SK-N-SH treated with all-trans-retinoic acid at 6 μM for 48 hours (cell line): ENCODE measurements at regions not wholly inside any gene's neighbourhood (a gene's known extent, or its start where the extent isn't known, plus 50 kb on each side); places are given as distances from the start of the nearest gene placed in this dataset.
A peak's percentile ranks its signal among the peaks of the same experiment; 100 is the strongest.

Experiments
- ATAC-seq: fragments of 200-7000 bp; cut with Tn5 transposase; 3 replicates; pipeline ENCODE4 v1.9.1; 2020; ENCODE audit warnings: mild to moderate bottlenecking, moderate library complexity
- ARNTL ChIP-seq: fragments of 450-650 bp; formaldehyde crosslinking; IDR thresholded peaks from 2 replicates; pipeline ENCODE4 v1.5.0; 2020; ENCODE audit warnings: low read depth, mild to moderate bottlenecking, moderate library complexity, borderline replicate concordance
- BACH2 ChIP-seq: fragments of 250-450 bp; sonication (Bioruptor Pico); IDR thresholded peaks from 2 replicates; pipeline ENCODE4 v1.9.0; 2021; ENCODE audit warnings: mild to moderate bottlenecking, borderline replicate concordance
- CREB5 ChIP-seq: fragments of 250-450 bp; sonication (Bioruptor Pico); IDR thresholded peaks from 2 replicates; pipeline ENCODE4 v1.5.1; 2020; ENCODE audit warnings: low read depth, mild to moderate bottlenecking, moderate library complexity
- CSDC2 ChIP-seq: fragments of 250-450 bp; sonication (Bioruptor Pico); IDR thresholded peaks from 2 replicates; pipeline ENCODE4 v1.5.0; 2020; ENCODE audit warnings: mild to moderate bottlenecking, moderate library complexity
- CSRNP3 ChIP-seq: fragments of 250-450 bp; sonication (Bioruptor Pico); IDR thresholded peaks from 2 replicates; pipeline ENCODE4 v1.5.1; 2021; ENCODE audit warnings: mild to moderate bottlenecking, moderate library complexity
- ESRRG ChIP-seq: fragments of 250-450 bp; sonication (Bioruptor Pico); IDR thresholded peaks from 2 replicates; pipeline ENCODE4 v1.6.1; 2021; ENCODE audit warnings: mild to moderate bottlenecking
- GLIS3 ChIP-seq: fragments of 250-450 bp; sonication (Bioruptor Pico); IDR thresholded peaks from 2 replicates; pipeline ENCODE4 v1.5.0; 2020; ENCODE audit warnings: mild to moderate bottlenecking, moderate library complexity
- ISL1 ChIP-seq: fragments of 250-450 bp; sonication (Bioruptor Pico); IDR thresholded peaks from 2 replicates; pipeline ENCODE4 v2.1.2; 2022; ENCODE audit warnings: mild to moderate bottlenecking, moderate library complexity
- OSR1 ChIP-seq: fragments of 250-450 bp; sonication (Bioruptor Pico); IDR thresholded peaks from 2 replicates; pipeline ENCODE4 v1.8.0; 2022; ENCODE audit warnings: moderate library complexity, mild to moderate bottlenecking, inconsistent platforms
- POU6F1 ChIP-seq: fragments of 250-450 bp; sonication (Bioruptor Pico); IDR thresholded peaks from 2 replicates; pipeline ENCODE4 v1.8.0; 2021; ENCODE audit warnings: low read depth, mild to moderate bottlenecking, moderate library complexity, borderline replicate concordance
- RARB ChIP-seq: fragments of 250-450 bp; sonication (Bioruptor Pico); IDR thresholded peaks from 2 replicates; pipeline ENCODE4 v1.8.0; 2021; ENCODE audit warnings: mild to moderate bottlenecking, moderate library complexity
- SNAI2 ChIP-seq: fragments of 250-450 bp; sonication (Bioruptor Pico); IDR thresholded peaks from 2 replicates; pipeline ENCODE4 v1.5.0; 2020; ENCODE audit warnings: mild to moderate bottlenecking, moderate library complexity
- TCF4 ChIP-seq: fragments of 250-450 bp; sonication (Bioruptor Pico); IDR thresholded peaks from 2 replicates; pipeline ENCODE4 v1.8.0; 2021; ENCODE audit warnings: mild to moderate bottlenecking, moderate library complexity, borderline replicate concordance
- TOX ChIP-seq: fragments of 250-450 bp; sonication (Bioruptor Pico); IDR thresholded peaks from 2 replicates; pipeline ENCODE4 v1.8.0; 2021; ENCODE audit warnings: mild to moderate bottlenecking, moderate library complexity, borderline replicate concordance
- TSHZ2 ChIP-seq: fragments of 250-450 bp; sonication (Bioruptor Pico); IDR thresholded peaks from 2 replicates; pipeline ENCODE4 v1.5.0; 2020; ENCODE audit warnings: mild to moderate bottlenecking, moderate library complexity
- ZC3H10 ChIP-seq: fragments of 250-450 bp; sonication (Bioruptor Pico); IDR thresholded peaks from 2 replicates; pipeline ENCODE4 v1.5.1; 2021; ENCODE audit warnings: mild to moderate bottlenecking, moderate library complexity
- ZFP3 ChIP-seq: fragments of 250-450 bp; sonication (Bioruptor Pico); IDR thresholded peaks from 2 replicates; pipeline ENCODE4 v1.5.0; 2020; ENCODE audit warnings: mild to moderate bottlenecking, moderate library complexity
- ZFP30 ChIP-seq: fragments of 450-650 bp; formaldehyde crosslinking; IDR thresholded peaks from 2 replicates; pipeline ENCODE4 v1.5.0; 2022; ENCODE audit warnings: mild to moderate bottlenecking, moderate library complexity
- ZNF565 ChIP-seq: fragments of 450-650 bp; formaldehyde crosslinking; conservative IDR thresholded peaks from 2 replicates; pipeline ENCODE4 v1.5.0; 2020; ENCODE audit warnings: low read depth, mild to moderate bottlenecking, moderate library complexity
- ZNF8 ChIP-seq: fragments of 450-650 bp; formaldehyde crosslinking; IDR thresholded peaks from 2 replicates; pipeline ENCODE4 v1.5.0; 2020; ENCODE audit warnings: mild to moderate bottlenecking, moderate library complexity

GRCh38 chr15:62986948-62987347 is 55.6 kb upstream of the TPM1 start:
- ATAC-seq: no peak
- TF ChIP-seq ZFP3 (CRISPR knock-in tag) (no peak), ZFP30 (no peak), SNAI2 (CRISPR knock-in tag) (no peak), ZC3H10 (no peak), ZNF8 (no peak), ESRRG (CRISPR knock-in tag) (no peak), BACH2 (no peak), TCF4 (CRISPR knock-in tag) (no peak), CSDC2 (CRISPR knock-in tag) (no peak), RARB (CRISPR knock-in tag) (no peak), CSRNP3 (CRISPR knock-in tag) (no peak), ZNF565 (CRISPR knock-in tag) (no peak), CREB5 (CRISPR knock-in tag) (no peak), POU6F1 (CRISPR knock-in tag) (no peak)

GRCh38 chr15:62988701-62989100 is 53.8 kb upstream of the TPM1 start:
- no peak for TF ChIP-seq ISL1 (CRISPR knock-in tag)
- TF ChIP-seq ESRRG (CRISPR knock-in tag): no peak
- no peak for TF ChIP-seq OSR1 (CRISPR knock-in tag)
- TF ChIP-seq CREB5 (CRISPR knock-in tag): no peak
- no peak for TF ChIP-seq GLIS3
- TF ChIP-seq ARNTL (CRISPR knock-in tag): no peak
- TF ChIP-seq TSHZ2: no peak
- TF ChIP-seq POU6F1 (CRISPR knock-in tag): no peak
- TF ChIP-seq TCF4 (CRISPR knock-in tag): no peak
- no peak for TF ChIP-seq TOX (CRISPR knock-in tag)
- no peak for TF ChIP-seq ZFP30
- TF ChIP-seq, all 23 proteins: peak for 0
- no peak for ATAC-seq

GRCh38 chr15:62989366-62990055 is 53.0 kb upstream of the TPM1 start:
- peak; percentile 42 for ATAC-seq
- TF ChIP-seq ISL1 (CRISPR knock-in tag): peak; percentile 53; the same call in 1 of the 2 replicates
- TF ChIP-seq CSDC2 (CRISPR knock-in tag): 0 out of 2 replicates have a peak, but pooled peaks have one; percentile 11
- peak; percentile 44; the same call in 1 of the 2 replicates for TF ChIP-seq ZFP3 (CRISPR knock-in tag)
- TF ChIP-seq OSR1 (CRISPR knock-in tag): no peak
